GM12878 (cell line): ENCODE measurements at regions not wholly inside any gene's neighbourhood (a gene's known extent, or its start where the extent isn't known, plus 50 kb on each side); places are given as distances from the start of the nearest gene placed in this dataset.

ENCODE experiments used
- CBX5 ChIP-seq: sonication (generic); IDR thresholded peaks from 2 replicates; pipeline ENCODE4 v1.6.1; 2016; ENCODE audit warnings: low read depth, moderate library complexity, mild to moderate bottlenecking, inconsistent platforms
- CHD2 ChIP-seq: IDR thresholded peaks from 2 replicates; pipeline ENCODE4 v1.6.1; 2011; ENCODE audit warnings: low read depth, low read length, improper control_type of control experiment, borderline replicate concordance
- CTCF ChIP-seq, 3 experiments: IDR thresholded peaks in 2 of 3; conservative IDR thresholded peaks in 1 of 3; 2 replicates each; pipeline ENCODE4 v1.5.1; 2011; ENCODE audit warnings: low read depth in 3 of 3, low read length in 3 of 3, mild to moderate bottlenecking in 3 of 3, control low read depth in 2 of 3, moderate library complexity in 2 of 3, inconsistent platforms in 1 of 3, mixed read lengths in 1 of 3; ENCODE audit not compliant: control insufficient read depth in 2 of 3, insufficient read depth in 1 of 3; ENCODE audit errors: extremely low read depth in 1 of 3
- EP300 ChIP-seq, 2 experiments: fragments of 150-350 bp in 1 of 2; IDR thresholded peaks; 2 replicates each; pipeline ENCODE4 v1.6.1; 2011 to 2012; ENCODE audit warnings: low read depth in 2 of 2, low read length in 2 of 2, borderline replicate concordance in 1 of 2, improper control_type of control experiment in 1 of 2, inconsistent platforms in 1 of 2; ENCODE audit not compliant: control insufficient read depth in 1 of 2
- FOXM1 ChIP-seq: IDR thresholded peaks from 2 replicates; pipeline ENCODE4 v1.6.1; 2012; ENCODE audit warnings: low read depth, mild to moderate bottlenecking, inconsistent platforms, low read length, moderate library complexity
- HCFC1 ChIP-seq: fragments of 150-350 bp; IDR thresholded peaks from 2 replicates; pipeline ENCODE4 v1.6.1; 2014; ENCODE audit warnings: low read length
- NFYB ChIP-seq: IDR thresholded peaks from 2 replicates; pipeline ENCODE4 v1.6.1; 2011; ENCODE audit warnings: low read depth, mild to moderate bottlenecking, low read length, improper control_type of control experiment, moderate library complexity; ENCODE audit not compliant: insufficient read depth
- NR2C2 ChIP-seq: IDR thresholded peaks from 2 replicates; pipeline ENCODE4 v1.6.1; 2011; ENCODE audit warnings: borderline replicate concordance, low read depth; ENCODE audit not compliant: control insufficient read depth, insufficient read length
- SP1 ChIP-seq: IDR thresholded peaks from one replicate; pipeline ENCODE4 v1.6.1; 2011; ENCODE audit warnings: low read depth, low read length
- SUZ12 ChIP-seq: fragments of 200-600 bp; sonication (generic); IDR thresholded peaks from one replicate; pipeline ENCODE4 v1.6.1; 2018; ENCODE audit warnings: antibody characterized with exemption, mild to moderate bottlenecking; ENCODE audit not compliant: unreplicated experiment
- TARDBP ChIP-seq: IDR thresholded peaks from 2 replicates; pipeline ENCODE4 v1.6.1; 2016; ENCODE audit warnings: borderline replicate concordance
- ZNF217 ChIP-seq: fragments of 450-650 bp; IDR thresholded peaks from 2 replicates; pipeline ENCODE4 v1.6.1; 2017; ENCODE audit warnings: antibody characterized with exemption, mild to moderate bottlenecking
- ZNF384 ChIP-seq: IDR thresholded peaks from 2 replicates; pipeline ENCODE4 v1.6.1; 2012; ENCODE audit warnings: low read depth, mild to moderate bottlenecking, low read length, improper control_type of control experiment, borderline replicate concordance

DNA sequence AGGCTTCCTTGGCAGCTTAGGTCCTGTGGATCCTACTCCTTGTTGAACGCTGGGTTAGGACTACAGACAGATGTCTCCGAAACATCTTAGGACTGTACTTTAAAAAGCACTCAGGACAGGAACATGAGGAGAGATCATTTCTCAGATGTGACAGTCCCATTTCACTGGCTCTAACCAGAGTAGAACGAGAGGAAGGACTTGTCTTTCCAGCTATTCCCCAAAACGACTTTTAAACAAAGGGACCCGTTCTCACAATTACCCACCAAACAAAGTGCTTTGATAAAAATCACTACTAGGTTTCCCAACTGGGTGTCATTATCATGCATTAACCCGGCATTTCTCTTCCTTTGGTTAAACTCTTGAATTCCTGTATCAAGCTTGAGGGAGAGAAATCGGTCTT is 84.7 kb upstream of the BARX2 start:
- no peak for TF ChIP-seq CBX5
- no peak for TF ChIP-seq ZNF384
- no peak for TF ChIP-seq CTCF (IDR thresholded peaks at IDR 0.05 in 2 of 3, conservative IDR thresholded peaks at IDR 0.05 in 1 of 3; ENCODE audit: control insufficient read depth in 2 of 3, extremely low read depth in 1 of 3, insufficient read depth in 1 of 3, low read depth in 3 of 3, low read length in 3 of 3)
- no peak for TF ChIP-seq FOXM1
- no peak for TF ChIP-seq SUZ12
- TF ChIP-seq CHD2 = no peak
- no peak for TF ChIP-seq HCFC1
- no peak for TF ChIP-seq TARDBP
- no peak for TF ChIP-seq NR2C2
- TF ChIP-seq EP300 (IDR thresholded peaks at IDR 0.05; ENCODE audit: borderline replicate concordance in 1 of 2, control insufficient read depth in 1 of 2, low read depth in 2 of 2, low read length in 2 of 2) = no peak
- TF ChIP-seq NFYB = no peak
- no peak for TF ChIP-seq ZNF217
- no peak for TF ChIP-seq SP1
